BLaER1 treated with 17β-estradiol and CSF1 and Interleukin-3, amounts not matched to agents 10 nM and 100 nM (cell line): ENCODE measurements at regions not wholly inside any gene's neighbourhood (a gene's known extent, or its start where the extent isn't known, plus 50 kb on each side); places are given as distances from the start of the nearest gene placed in this dataset.

Experiments used
- H3K27ac ChIP-seq, 11 experiments: shearing (Covaris generic); formaldehyde crosslinking; 2 replicates each; pipeline ENCODE4 v1.8.1; 2022
- H3K27me3 ChIP-seq, 11 experiments: shearing (Covaris generic); formaldehyde crosslinking; 2 replicates each; pipeline ENCODE4 v1.8.1; 2022
- H3K36me3 ChIP-seq, 11 experiments: shearing (Covaris generic); formaldehyde crosslinking; 2 replicates each; pipeline ENCODE4 v1.8.1; 2022
- H3K4me1 ChIP-seq, 10 experiments: shearing (Covaris generic); formaldehyde crosslinking; 2 replicates each; pipeline ENCODE4 v1.8.1; 2022
- H3K4me2 ChIP-seq, 11 experiments: shearing (Covaris generic); formaldehyde crosslinking; 2 replicates each; pipeline ENCODE4 v1.8.1; 2022
- H3K4me3 ChIP-seq, 10 experiments: shearing (Covaris generic); formaldehyde crosslinking; 2 replicates each; pipeline ENCODE4 v1.8.1; 2022
- H3K9ac ChIP-seq, 11 experiments: shearing (Covaris generic); formaldehyde crosslinking; 2 replicates each; pipeline ENCODE4 v1.8.1; 2022
- H3K9me3 ChIP-seq, 11 experiments: shearing (Covaris generic); formaldehyde crosslinking; replicated peaks in 1 of 11; 2 replicates each; pipeline ENCODE4 v1.8.1; 2022
- H4K20me1 ChIP-seq, 11 experiments: shearing (Covaris generic); formaldehyde crosslinking; 2 replicates each; pipeline ENCODE4 v1.8.1; 2022
- Cebpa-rat ChIP-seq, 11 experiments: shearing (Covaris generic); IDR thresholded peaks; 2 replicates each; pipeline ENCODE4 v1.8.1; 2022

GRCh38 chr14:31955936-31956579, 121.0 kb upstream of the ARHGAP5 start:
- Histone ChIP-seq H3K4me3 (no peak overlapping the region), H3K9ac (no peak overlapping the region), H3K27ac (no peak overlapping the region), H3K27me3 (no peaks in the 10 kb centered on the region), H3K9me3 (peaks cover 0 to 12% (median 5%) of the 10 kb centered on the region in 11 experiments; a peak in 9 of 22 replicates), H3K4me1 (peaks cover 0 to 44% (median 26%) of the 10 kb centered on the region in 10 experiments; a peak in 15 of 20 replicates), H3K4me2 (peak overlapping the region in 9 of 11 experiments; percentile 4 to 60 (median 42); a peak in 17 of 22 replicates), H3K36me3 (no peaks in the 10 kb centered on the region), H4K20me1 (no peaks in the 10 kb centered on the region)
- no peak for TF ChIP-seq Cebpa-rat (IDR thresholded peaks at IDR 0.05)

GRCh38 chr14:31957565-31957964, 119.5 kb upstream of the ARHGAP5 start:
- Histone ChIP-seq H3K27ac (no peak overlapping the region), H3K36me3 (no peaks in the 10 kb centered on the region), H3K4me1 (peaks cover 0 to 39% (median 23%) of the 10 kb centered on the region in 10 experiments; a peak in 15 of 20 replicates), H4K20me1 (no peaks in the 10 kb centered on the region), H3K9ac (no peak overlapping the region), H3K27me3 (no peaks in the 10 kb centered on the region), H3K9me3 (peaks cover 0 to 13% (median 5%) of the 10 kb centered on the region in 11 experiments; a peak in 9 of 22 replicates), H3K4me2 (no peak overlapping the region), H3K4me3 (no peak overlapping the region)
- TF ChIP-seq Cebpa-rat (IDR thresholded peaks at IDR 0.05), result no peak

- Histone ChIP-seq H3K4me1 (peaks cover 0 to 23% (median 14%) of the 10 kb centered on the region in 10 experiments; a peak in 15 of 20 replicates), H3K4me2 (no peak overlapping the region), H4K20me1 (no peaks in the 10 kb centered on the region), H3K27me3 (no peaks in the 10 kb centered on the region), H3K9ac (no peak overlapping the region), H3K9me3 (peaks cover 0 to 13% (median 5%) of the 10 kb centered on the region in 11 experiments; a peak in 9 of 22 replicates), H3K27ac (no peak overlapping the region), H3K36me3 (no peaks in the 10 kb centered on the region), H3K4me3 (no peak overlapping the region)
- no peak for TF ChIP-seq Cebpa-rat (IDR thresholded peaks at IDR 0.05)
These were observed 117.1 kb upstream of the ARHGAP5 start for GRCh38 chr14:31960039-31960438.

GRCh38 chr14:31961896-31962295, 115.2 kb upstream of the ARHGAP5 start:
- H3K4me2 ChIP-seq, result no peak overlapping the region
- H4K20me1 ChIP-seq, result no peaks in the 10 kb centered on the region
- TF ChIP-seq Cebpa-rat (IDR thresholded peaks at IDR 0.05), result no peak
- H3K4me1 ChIP-seq, result peaks cover 0 to 18% (median 0%) of the 10 kb centered on the region in 10 experiments; a peak in 6 of 20 replicates
- no peak overlapping the region for H3K4me3 ChIP-seq
- peaks cover 0 to 13% (median 5%) of the 10 kb centered on the region in 11 experiments; a peak in 9 of 22 replicates for H3K9me3 ChIP-seq
- no peaks in the 10 kb centered on the region for H3K27me3 ChIP-seq
- H3K27ac ChIP-seq, result no peak overlapping the region
- H3K36me3 ChIP-seq, result no peaks in the 10 kb centered on the region
- no peak overlapping the region for H3K9ac ChIP-seq

GRCh38 chr14:31962920-31963319, 114.2 kb upstream of the ARHGAP5 start:
- H3K9ac ChIP-seq, result no peak overlapping the region
- H3K27ac ChIP-seq, result no peak overlapping the region
- no peaks in the 10 kb centered on the region for H3K36me3 ChIP-seq
- no peaks in the 10 kb centered on the region for H3K27me3 ChIP-seq
- H3K4me2 ChIP-seq, result no peak overlapping the region
- H3K4me1 ChIP-seq, result peaks cover 0 to 23% (median 5%) of the 10 kb centered on the region in 10 experiments; a peak in 14 of 20 replicates
- H3K9me3 ChIP-seq, result peaks cover 0 to 13% (median 4%) of the 10 kb centered on the region in 11 experiments; a peak in 9 of 22 replicates
- no peaks in the 10 kb centered on the region for H4K20me1 ChIP-seq
- TF ChIP-seq Cebpa-rat (IDR thresholded peaks at IDR 0.05), result no peak
- no peak overlapping the region for H3K4me3 ChIP-seq

DNA sequence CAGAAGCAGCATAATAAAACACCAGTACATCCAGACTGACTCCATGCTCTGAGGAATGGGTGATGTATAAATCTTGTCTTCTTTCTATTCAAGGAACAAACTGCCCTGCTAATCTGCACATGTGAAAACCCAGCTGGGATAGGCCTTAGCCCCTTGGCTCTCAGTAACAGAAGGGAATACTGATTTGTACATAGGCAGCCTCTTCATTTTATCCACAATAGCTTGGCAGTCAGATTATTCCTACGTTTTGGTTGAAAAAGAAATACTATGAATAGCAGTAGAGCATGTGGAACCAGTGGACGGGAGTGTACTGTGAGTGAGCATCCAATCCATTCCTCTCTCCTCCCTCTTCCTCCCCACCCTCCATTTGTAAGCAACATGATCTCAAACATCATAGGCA, 113.5 kb upstream of the ARHGAP5 start:
- Histone ChIP-seq H3K27ac (no peak overlapping the region), H3K9me3 (peaks cover 0 to 13% (median 4%) of the 10 kb centered on the region in 11 experiments; a peak in 9 of 22 replicates), H3K27me3 (no peaks in the 10 kb centered on the region), H3K36me3 (no peaks in the 10 kb centered on the region), H4K20me1 (no peaks in the 10 kb centered on the region), H3K4me1 (peaks cover 3 to 30% (median 12%) of the 10 kb centered on the region in 10 experiments; a peak in 16 of 20 replicates), H3K4me3 (no peak overlapping the region), H3K9ac (no peak overlapping the region), H3K4me2 (no peak overlapping the region)
- TF ChIP-seq Cebpa-rat (IDR thresholded peaks at IDR 0.05), result no peak

DNA sequence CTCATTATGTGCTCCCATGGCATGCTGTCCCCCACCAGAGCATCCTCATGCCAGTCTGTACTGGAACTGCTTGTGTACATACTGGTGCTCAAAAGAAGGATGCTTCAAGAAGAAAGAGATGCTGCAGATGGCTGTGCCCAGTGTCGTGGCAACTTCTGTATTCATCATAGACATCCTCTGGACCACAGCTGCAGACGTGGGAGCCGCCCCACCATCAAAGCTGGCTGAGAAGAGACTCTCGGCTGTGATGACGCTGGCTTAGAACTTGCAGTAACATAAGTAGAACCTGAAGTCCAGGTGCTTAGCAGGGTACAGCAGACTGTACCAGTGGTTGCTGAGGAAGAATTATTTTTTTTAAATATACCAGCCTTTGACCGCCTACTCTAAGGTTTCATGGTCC, 112.6 kb upstream of the ARHGAP5 start:
- no peak overlapping the region for H3K9ac ChIP-seq
- H3K27ac ChIP-seq, result no peak overlapping the region
- TF ChIP-seq Cebpa-rat (IDR thresholded peaks at IDR 0.05), result no peak

GRCh38 chr14:31965071-31965734, 111.9 kb upstream of the ARHGAP5 start:
- Histone ChIP-seq H4K20me1 (no peaks in the 10 kb centered on the region), H3K9ac (no peak overlapping the region), H3K27me3 (no peaks in the 10 kb centered on the region), H3K27ac (no peak overlapping the region), H3K36me3 (no peaks in the 10 kb centered on the region), H3K9me3 (peaks cover 2 to 18% (median 5%) of the 10 kb centered on the region in 11 experiments; a peak in 17 of 22 replicates), H3K4me1 (peaks cover 6 to 37% (median 14%) of the 10 kb centered on the region in 10 experiments; a peak in 16 of 20 replicates), H3K4me2 (0 out of 22 replicates have a peak overlapping the region, but pooled peaks of 1 of the 11 experiments have one; percentile 37), H3K4me3 (no peak overlapping the region)
- no peak for TF ChIP-seq Cebpa-rat (IDR thresholded peaks at IDR 0.05)

More for the DNA sequence above, 112.6 kb upstream of the ARHGAP5 start:
- no peak overlapping the region for H3K4me3 ChIP-seq
- no peak overlapping the region for H3K4me2 ChIP-seq
- H3K9me3 ChIP-seq, result peaks cover 0 to 13% (median 4%) of the 10 kb centered on the region in 11 experiments; a peak in 9 of 22 replicates
- peaks cover 6 to 37% (median 14%) of the 10 kb centered on the region in 10 experiments; a peak in 16 of 20 replicates for H3K4me1 ChIP-seq
- H3K36me3 ChIP-seq, result no peaks in the 10 kb centered on the region
- no peaks in the 10 kb centered on the region for H3K27me3 ChIP-seq
- H4K20me1 ChIP-seq, result no peaks in the 10 kb centered on the region
